SU-DHL-6 (cell line): ENCODE measurements at regions not wholly inside any gene's neighbourhood (a gene's known extent, or its start where the extent isn't known, plus 50 kb on each side); places are given as distances from the start of the nearest gene placed in this dataset.
"Not testable (repeated sequence)": the region's sequence is repeated elsewhere in the genome, so short reads cannot be mapped to it uniquely, and the experiment has no call there.

Source experiments
- H2AFZ ChIP-seq: fragments of 200-600 bp; sonication (generic); 2 replicates; pipeline ENCODE4 v1.6.1; 2014; ENCODE audit warnings: low read depth, mild to moderate bottlenecking, moderate library complexity, mixed read lengths, antibody characterized with exemption, low read length; ENCODE audit not compliant: severe bottlenecking
- H3F3A ChIP-seq: fragments of 200-600 bp; shearing (Covaris generic); 2 replicates; pipeline ENCODE4 v1.6.0; 2016; ENCODE audit warnings: antibody characterized with exemption, mild to moderate bottlenecking; ENCODE audit not compliant: insufficient read depth
- H3K27ac ChIP-seq: fragments of 200-600 bp; sonication (generic); 2 replicates; pipeline ENCODE4 v1.5.1; 2016; ENCODE audit warnings: low read depth, mild to moderate bottlenecking, low read length, moderate library complexity, mixed read lengths
- H3K27me3 ChIP-seq: fragments of 200-600 bp; sonication (generic), shearing (Covaris generic); 2 replicates; pipeline ENCODE4 v1.6.0; 2014; ENCODE audit warnings: mild to moderate bottlenecking, low read length
- H3K36me3 ChIP-seq: fragments of 200-600 bp; sonication (generic); 2 replicates; pipeline ENCODE4 v1.6.1; 2014; ENCODE audit warnings: mild to moderate bottlenecking, low read length, mixed read lengths
- H3K4me2 ChIP-seq: fragments of 300-600, 200-600 bp; shearing (Covaris generic), sonication (generic); 2 replicates; pipeline ENCODE4 v1.6.0; 2014; ENCODE audit warnings: low read length, low read depth, mild to moderate bottlenecking; ENCODE audit not compliant: poor library complexity, severe bottlenecking
- H3K4me3 ChIP-seq: fragments of 200-600 bp; sonication (generic); 2 replicates; pipeline ENCODE4 v1.5.1; 2014; ENCODE audit warnings: antibody characterized with exemption, low read length, mild to moderate bottlenecking, mixed read lengths; ENCODE audit not compliant: insufficient read depth, poor library complexity, severe bottlenecking
- H3K79me2 ChIP-seq: fragments of 200-600 bp; sonication (generic); 2 replicates; pipeline ENCODE4 v1.6.1; 2014; ENCODE audit warnings: mild to moderate bottlenecking, low read length, moderate library complexity; ENCODE audit not compliant: insufficient read depth
- H3K9ac ChIP-seq: fragments of 200-600 bp; sonication (generic); 2 replicates; pipeline ENCODE4 v1.7.0; 2014; ENCODE audit warnings: mild to moderate bottlenecking, low read length
- H3K9me2 ChIP-seq: fragments of 200-600 bp; sonication (generic); replicated peaks from 2 replicates; pipeline ENCODE4 v1.6.1; 2014; ENCODE audit warnings: low read length; ENCODE audit not compliant: insufficient read depth
- H3K9me3 ChIP-seq: fragments of 200-600 bp; sonication (generic); 2 replicates; pipeline ENCODE4 v1.6.1; 2014; ENCODE audit warnings: low read length, mixed read lengths; ENCODE audit not compliant: insufficient read depth
- H4K20me1 ChIP-seq: fragments of 200-600 bp; sonication (generic); 2 replicates; pipeline ENCODE4 v1.6.1; 2014; ENCODE audit warnings: low read depth, mild to moderate bottlenecking, antibody characterized with exemption, low read length, moderate library complexity, mixed read lengths
- CTCF ChIP-seq: fragments of 200-600 bp; sonication (generic); IDR thresholded peaks from one replicate; pipeline ENCODE4 v1.5.1; 2017; ENCODE audit warnings: antibody characterized with exemption, mild to moderate bottlenecking, low read length, moderate library complexity; ENCODE audit not compliant: insufficient read depth, poor library complexity, severe bottlenecking
- EZH2phosphoT487 ChIP-seq: fragments of 200-600 bp; sonication (generic), shearing (Covaris generic); conservative IDR thresholded peaks from 2 replicates; pipeline ENCODE4 v1.6.1; 2018; ENCODE audit warnings: mild to moderate bottlenecking, antibody characterized with exemption, low read length, moderate library complexity, mixed read lengths

- H3K9me3 ChIP-seq: no peaks in the 10 kb centered on the region
- no peak overlapping the region for H2AFZ ChIP-seq
- no peak overlapping the region for H3K27ac ChIP-seq
- no peak overlapping the region for H3K9ac ChIP-seq
- no peaks in the 10 kb centered on the region for H3K79me2 ChIP-seq
- H3K4me3 ChIP-seq: no peak overlapping the region
- no peaks in the 10 kb centered on the region for H3K36me3 ChIP-seq
- H3K4me2 ChIP-seq: no peak overlapping the region
- no peaks in the 10 kb centered on the region for H3K27me3 ChIP-seq
- H3K9me2 ChIP-seq: no peaks in the 10 kb centered on the region
- H3F3A ChIP-seq: no peaks in the 10 kb centered on the region
- TF ChIP-seq CTCF (no peak), EZH2phosphoT487 (no peak)
- H4K20me1 ChIP-seq: no peaks in the 10 kb centered on the region
These were observed 470.5 kb upstream of the CADM1 start for GRCh38 chr11:115974703-115975102.

- H3K79me2 ChIP-seq, H3K4me3 ChIP-seq, H4K20me1 ChIP-seq, H3K9me3 ChIP-seq, H3F3A ChIP-seq, H3K27me3 ChIP-seq, H3K9ac ChIP-seq, H2AFZ ChIP-seq, H3K9me2 ChIP-seq, H3K27ac ChIP-seq, H3K4me2 ChIP-seq, H3K36me3 ChIP-seq: not testable (repeated sequence)
These were observed 463.0 kb upstream of the CADM1 start for GRCh38 chr11:115967203-115967602.

GRCh38 chr11:115965767-115966504, 461.7 kb upstream of the CADM1 start:
- Histone ChIP-seq H3K27ac (no peak overlapping the region), H3K9ac (no peak overlapping the region), H3K79me2 (no peaks in the 10 kb centered on the region), H3F3A (no peaks in the 10 kb centered on the region), H3K36me3 (no peaks in the 10 kb centered on the region), H3K27me3 (no peaks in the 10 kb centered on the region), H4K20me1 (no peaks in the 10 kb centered on the region), H3K4me3 (no peak overlapping the region), H3K9me3 (no peaks in the 10 kb centered on the region), H2AFZ (no peak overlapping the region), H3K4me2 (no peak overlapping the region), H3K9me2 (no peaks in the 10 kb centered on the region)
- TF ChIP-seq CTCF (no peak), EZH2phosphoT487 (no peak)

- no peaks in the 10 kb centered on the region for H3K9me3 ChIP-seq
- no peak overlapping the region for H3K4me2 ChIP-seq
- TF ChIP-seq EZH2phosphoT487: no peak
- TF ChIP-seq CTCF: no peak
- H4K20me1 ChIP-seq: no peaks in the 10 kb centered on the region
- H3K9ac ChIP-seq: no peak overlapping the region
- no peak overlapping the region for H3K27ac ChIP-seq
- H3K4me3 ChIP-seq: no peak overlapping the region
- no peak overlapping the region for H2AFZ ChIP-seq
- no peaks in the 10 kb centered on the region for H3K36me3 ChIP-seq
- H3F3A ChIP-seq: no peaks in the 10 kb centered on the region
- H3K27me3 ChIP-seq: no peaks in the 10 kb centered on the region
- no peaks in the 10 kb centered on the region for H3K79me2 ChIP-seq
- H3K9me2 ChIP-seq: no peaks in the 10 kb centered on the region
These were observed 459.9 kb upstream of the CADM1 start for GRCh38 chr11:115964091-115964490.
